WERI-Rb-1 (cell line): ENCODE measurements at regions not wholly inside any gene's neighbourhood (a gene's known extent, or its start where the extent isn't known, plus 50 kb on each side); places are given as distances from the start of the nearest gene placed in this dataset.

Source experiments
- DNase-seq: peaks from one replicate; pipeline ENCODE4 v3.0.0-alpha.2; 2020
- H3K27ac ChIP-seq: fragments of 250-450 bp; sonication (Bioruptor Pico); 2 replicates; pipeline ENCODE4 v1.5.1; 2020; ENCODE audit warnings: mild to moderate bottlenecking, moderate library complexity
- H3K27me3 ChIP-seq: fragments of 250-450 bp; sonication (Bioruptor Pico); 2 replicates; pipeline ENCODE4 v1.5.1; 2021; ENCODE audit warnings: mild to moderate bottlenecking, low read depth, moderate library complexity; ENCODE audit not compliant: insufficient read depth, severe bottlenecking
- H3K36me3 ChIP-seq: fragments of 250-450 bp; sonication (Bioruptor Pico); 2 replicates; pipeline ENCODE4 v1.5.1; 2020; ENCODE audit warnings: mild to moderate bottlenecking, moderate library complexity
- H3K4me3 ChIP-seq: 2 replicates; pipeline ENCODE4 v1.5.1; 2011; ENCODE audit warnings: low read depth, mild to moderate bottlenecking, control low read depth, low read length
- H3K9me3 ChIP-seq: fragments of 250-450 bp; sonication (Bioruptor Pico); 2 replicates; pipeline ENCODE4 v1.5.1; 2021; ENCODE audit warnings: mild to moderate bottlenecking, moderate library complexity; ENCODE audit not compliant: severe bottlenecking
- TF ChIP-seq, protein P1 (sequence below): IDR thresholded peaks from 2 replicates; pipeline ENCODE4 v1.5.1; 2011; ENCODE audit warnings: low read depth, mild to moderate bottlenecking, control low read depth, inconsistent platforms, low read length

DNA sequence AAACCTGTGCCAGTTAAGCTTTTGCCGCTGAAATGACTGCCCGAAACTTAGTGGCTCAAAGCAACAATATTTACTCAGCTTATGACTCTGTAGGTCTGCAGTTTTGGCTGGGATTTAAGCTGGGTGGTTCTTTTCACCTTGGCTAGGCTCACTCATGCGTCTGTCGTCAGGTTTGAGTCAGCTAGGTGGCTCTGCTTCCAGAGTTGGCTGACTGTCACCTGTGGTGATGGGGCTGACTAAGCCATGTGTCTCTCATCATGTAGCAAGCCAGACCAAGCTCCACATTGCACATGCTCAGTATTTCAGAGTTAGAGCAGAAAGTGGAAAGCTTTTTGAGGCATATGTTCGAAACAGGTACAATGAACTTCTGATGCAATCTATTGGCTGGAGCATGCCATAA lies 354.8 kb downstream of the MEIS1 start:
- no peak for DNase-seq
- Histone ChIP-seq H3K9me3 (no peaks in the 10 kb centered on the region), H3K4me3 (no peak overlapping the region), H3K27ac (no peak overlapping the region), H3K36me3 (no peaks in the 10 kb centered on the region), H3K27me3 (peaks cover 62% of the 10 kb centered on the region)
- TF ChIP-seq, protein P1, sequence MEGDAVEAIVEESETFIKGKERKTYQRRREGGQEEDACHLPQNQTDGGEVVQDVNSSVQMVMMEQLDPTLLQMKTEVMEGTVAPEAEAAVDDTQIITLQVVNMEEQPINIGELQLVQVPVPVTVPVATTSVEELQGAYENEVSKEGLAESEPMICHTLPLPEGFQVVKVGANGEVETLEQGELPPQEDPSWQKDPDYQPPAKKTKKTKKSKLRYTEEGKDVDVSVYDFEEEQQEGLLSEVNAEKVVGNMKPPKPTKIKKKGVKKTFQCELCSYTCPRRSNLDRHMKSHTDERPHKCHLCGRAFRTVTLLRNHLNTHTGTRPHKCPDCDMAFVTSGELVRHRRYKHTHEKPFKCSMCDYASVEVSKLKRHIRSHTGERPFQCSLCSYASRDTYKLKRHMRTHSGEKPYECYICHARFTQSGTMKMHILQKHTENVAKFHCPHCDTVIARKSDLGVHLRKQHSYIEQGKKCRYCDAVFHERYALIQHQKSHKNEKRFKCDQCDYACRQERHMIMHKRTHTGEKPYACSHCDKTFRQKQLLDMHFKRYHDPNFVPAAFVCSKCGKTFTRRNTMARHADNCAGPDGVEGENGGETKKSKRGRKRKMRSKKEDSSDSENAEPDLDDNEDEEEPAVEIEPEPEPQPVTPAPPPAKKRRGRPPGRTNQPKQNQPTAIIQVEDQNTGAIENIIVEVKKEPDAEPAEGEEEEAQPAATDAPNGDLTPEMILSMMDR: no peak

DNA sequence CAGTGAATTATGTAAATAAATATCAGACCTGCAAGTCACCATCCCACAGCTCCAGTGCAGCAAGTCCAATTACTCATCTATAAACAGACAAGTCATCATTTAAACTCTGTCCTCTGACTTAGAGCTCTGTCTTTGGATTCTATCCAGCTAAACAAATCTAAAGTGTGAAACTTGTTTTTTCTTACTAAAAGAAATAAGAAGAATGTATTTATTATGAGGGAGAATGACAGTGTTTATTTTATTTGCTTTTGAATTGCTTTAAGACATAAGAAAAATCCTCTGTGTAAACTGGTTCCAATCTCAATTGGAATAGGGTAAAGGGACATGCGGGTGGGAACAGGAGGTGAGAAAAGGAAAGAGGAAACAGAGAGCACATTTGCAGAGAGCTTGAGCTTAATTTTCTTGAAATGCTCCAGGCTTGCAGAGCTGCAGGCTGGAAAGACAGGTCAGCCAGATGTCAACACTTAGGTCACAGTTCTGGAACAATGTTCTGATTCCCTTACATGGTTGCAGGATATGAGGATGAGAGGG lies 355.8 kb downstream of the MEIS1 start:
- H3K4me3 ChIP-seq: no peak overlapping the region
- TF ChIP-seq, protein P1: no peak
- no peaks in the 10 kb centered on the region for H3K36me3 ChIP-seq
- no peak for DNase-seq
- no peak overlapping the region for H3K27ac ChIP-seq
- no peaks in the 10 kb centered on the region for H3K9me3 ChIP-seq
- peaks cover 72% of the 10 kb centered on the region for H3K27me3 ChIP-seq

DNA sequence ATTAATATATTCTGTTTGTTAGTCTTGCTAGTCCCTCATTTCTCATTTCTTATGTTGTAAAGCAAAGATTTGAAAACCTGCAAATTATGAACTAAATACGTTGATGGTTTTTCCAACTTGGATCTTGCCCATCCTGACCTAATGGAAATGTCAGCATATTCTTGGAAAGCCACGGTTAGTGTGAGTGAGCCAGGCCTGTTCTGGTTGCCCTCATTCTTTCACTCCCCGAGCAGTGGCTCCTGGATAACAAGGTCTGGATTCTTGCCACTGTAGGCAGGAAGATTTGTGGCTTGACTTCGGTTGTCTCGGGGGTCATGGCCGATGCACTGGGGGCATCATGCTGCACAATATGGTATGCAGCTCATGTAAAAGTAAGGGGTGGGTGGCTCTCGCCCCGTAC lies 359.1 kb downstream of the MEIS1 start:
- TF ChIP-seq, protein P1: no peak
- Histone ChIP-seq H3K36me3 (no peaks in the 10 kb centered on the region), H3K9me3 (no peaks in the 10 kb centered on the region), H3K27ac (no peak overlapping the region), H3K27me3 (peaks cover 46% of the 10 kb centered on the region), H3K4me3 (no peak overlapping the region)
- DNase-seq: no peak

DNA sequence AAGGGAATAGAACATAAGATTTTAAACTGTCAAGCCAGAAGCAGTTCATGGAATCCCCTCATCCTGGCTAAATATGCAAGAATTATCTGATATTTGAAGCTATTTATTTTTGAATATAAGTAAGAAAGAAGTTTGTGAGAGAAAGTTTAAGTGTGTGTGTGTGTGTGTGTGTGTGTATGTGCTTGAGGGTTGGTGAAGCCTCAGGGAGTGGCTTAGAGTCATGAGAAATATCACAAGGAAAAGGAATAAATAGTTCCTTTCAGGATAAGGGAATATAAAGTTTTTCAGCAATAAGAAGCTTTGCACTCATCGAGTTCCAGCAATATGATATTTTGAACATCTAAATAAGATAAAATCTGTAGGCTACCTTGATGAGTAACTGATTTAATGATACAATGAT lies 359.6 kb downstream of the MEIS1 start:
- Histone ChIP-seq H3K4me3 (no peak overlapping the region), H3K9me3 (no peaks in the 10 kb centered on the region), H3K27ac (no peak overlapping the region), H3K27me3 (peaks cover 41% of the 10 kb centered on the region), H3K36me3 (no peaks in the 10 kb centered on the region)
- no peak for DNase-seq
- TF ChIP-seq, protein P1: no peak

DNA sequence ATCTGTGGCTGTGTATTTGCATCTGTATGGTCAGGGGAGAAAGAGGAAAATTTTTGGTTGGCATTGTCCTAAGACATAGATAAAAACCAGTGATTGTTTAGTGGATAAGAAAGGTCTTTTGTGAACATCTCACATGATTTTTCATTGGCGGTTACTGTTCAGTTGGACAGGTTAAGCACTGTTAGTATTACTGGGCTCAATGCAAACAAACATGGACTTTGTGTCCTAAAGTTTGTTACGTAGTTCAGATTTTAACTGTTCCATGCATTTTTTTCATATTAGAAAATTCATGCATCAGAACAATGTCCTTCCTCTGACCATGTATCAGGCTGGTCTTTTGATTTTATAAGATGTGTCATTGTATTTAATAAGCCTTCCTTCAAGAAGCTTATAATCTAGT lies 368.0 kb downstream of the MEIS1 start:
- TF ChIP-seq, protein P1: no peak

DNA sequence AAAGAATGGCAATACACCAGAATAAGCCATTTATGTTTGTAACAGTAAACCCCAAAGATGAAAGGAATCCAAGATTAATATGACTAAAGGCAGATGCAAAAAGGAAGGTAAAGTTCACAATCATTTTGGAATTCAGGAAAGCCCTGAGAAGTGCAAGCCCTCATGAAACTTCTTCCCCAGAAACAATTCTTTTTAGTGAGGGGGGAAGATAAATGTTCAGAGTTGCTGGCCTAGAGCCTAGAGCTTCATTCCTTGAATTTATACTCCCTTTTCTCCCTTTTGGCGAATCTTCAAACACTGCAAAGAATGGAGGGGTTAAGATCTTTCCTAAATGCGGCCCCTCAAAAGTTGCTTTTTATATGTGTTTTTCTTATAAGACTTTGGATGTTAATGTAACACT lies 368.8 kb downstream of the MEIS1 start:
- Histone ChIP-seq H3K4me3 (no peak overlapping the region), H3K36me3 (no peaks in the 10 kb centered on the region), H3K9me3 (no peaks in the 10 kb centered on the region), H3K27me3 (peaks cover 50% of the 10 kb centered on the region), H3K27ac (no peak overlapping the region)
- TF ChIP-seq, protein P1: no peak
- no peak for DNase-seq

More for the DNA sequence above, 368.0 kb downstream of the MEIS1 start:
- Histone ChIP-seq H3K36me3 (no peaks in the 10 kb centered on the region), H3K27ac (no peak overlapping the region), H3K27me3 (peaks cover 48% of the 10 kb centered on the region), H3K4me3 (no peak overlapping the region), H3K9me3 (no peaks in the 10 kb centered on the region)
- no peak for DNase-seq
